SK-N-SH (cell line): ENCODE measurements at regions not wholly inside any gene's neighbourhood (a gene's known extent, or its start where the extent isn't known, plus 50 kb on each side); places are given as distances from the start of the nearest gene placed in this dataset.

Source experiments
- CTCF ChIA-PET: fragments of 300-600, 350-600 bp; formaldehyde crosslinking; extraction: SDS; loops from one replicate; lab custom pipeline; 2021; lab: Yijun Ruan, JAX
- POLR2A ChIA-PET: fragments of 350-600 bp; sonication (Branson Sonifier 250); formaldehyde crosslinking; extraction: SDS; loops from one replicate; lab custom pipeline; 2020; ENCODE audit warnings: antibody characterized with exemption, inconsistent platforms; lab: Yijun Ruan, JAX
- DNase-seq: peaks from one replicate; pipeline ENCODE4 v3.0.0; 2012
- H2AFZ ChIP-seq: fragments of 200-600 bp; sonication (generic); 2 replicates; pipeline ENCODE4 v1.8.1; 2016; ENCODE audit warnings: antibody characterized with exemption, mild to moderate bottlenecking, low read depth
- H3F3A ChIP-seq: fragments of 200-600 bp; sonication (generic); replicated peaks from 2 replicates; pipeline ENCODE3; 2016; ENCODE audit warnings: antibody characterized with exemption, mild to moderate bottlenecking; ENCODE audit not compliant: insufficient read depth
- H3K27ac ChIP-seq, 2 experiments: fragments of 200-500 bp in 1 of 2; fragments of 200-600 bp in 1 of 2; sonication (Bioruptor generic) in 1 of 2; sonication (generic), shearing (Covaris generic) in 1 of 2; 2 replicates each; pipeline versions ENCODE4 v1.5.1 to v1.6.1; 2014 to 2016; ENCODE audit warnings: low read depth in 2 of 2, inconsistent platforms in 1 of 2, low read length in 1 of 2, mild to moderate bottlenecking in 1 of 2, mixed read lengths in 1 of 2
- H3K27me3 ChIP-seq: fragments of 200-600 bp; sonication (generic), shearing (Covaris generic); 2 replicates; pipeline ENCODE4 v1.6.1; 2016; ENCODE audit warnings: mixed run types; ENCODE audit not compliant: insufficient read depth
- H3K36me3 ChIP-seq, 2 experiments: fragments of 200-500 bp in 1 of 2; fragments of 200-600 bp in 1 of 2; sonication (Bioruptor generic) in 1 of 2; sonication (generic) in 1 of 2; replicated peaks in 1 of 2; 2 replicates each; pipeline versions ENCODE3 to v1.5.1; 2014 to 2016; ENCODE audit warnings: low read length in 1 of 2, mild to moderate bottlenecking in 1 of 2; ENCODE audit not compliant: insufficient read depth in 2 of 2, control insufficient read depth in 1 of 2
- H3K4me1 ChIP-seq, 2 experiments: fragments of 200-500 bp in 1 of 2; fragments of 200-600 bp in 1 of 2; sonication (Bioruptor generic) in 1 of 2; sonication (generic), shearing (Covaris generic) in 1 of 2; 2 replicates each; pipeline versions ENCODE4 v1.5.1 to v1.6.1; 2014 to 2016; ENCODE audit warnings: low read depth in 1 of 2, low read length in 1 of 2, mixed run types in 1 of 2; ENCODE audit not compliant: insufficient read depth in 2 of 2, control insufficient read depth in 1 of 2
- H3K4me2 ChIP-seq: fragments of 200-600 bp; sonication (generic), shearing (Covaris generic); 2 replicates; pipeline ENCODE4 v1.6.1; 2017; ENCODE audit warnings: mixed run types
- H3K4me3 ChIP-seq, 2 experiments: fragments of 200-500 bp in 1 of 2; fragments of 200-600 bp in 1 of 2; sonication (Bioruptor generic) in 1 of 2; sonication (generic), shearing (Covaris generic) in 1 of 2; 2 replicates each; pipeline versions ENCODE4 v1.5.1 to v1.8.1; 2014 to 2016; ENCODE audit warnings: low read depth in 2 of 2, inconsistent platforms in 1 of 2, low read length in 1 of 2, mild to moderate bottlenecking in 1 of 2, mixed read lengths in 1 of 2, moderate library complexity in 1 of 2
- H3K79me2 ChIP-seq: fragments of 200-600 bp; sonication (generic); 2 replicates; pipeline ENCODE4 v1.8.1; 2017; ENCODE audit warnings: mild to moderate bottlenecking; ENCODE audit not compliant: insufficient read depth
- H3K9ac ChIP-seq: fragments of 200-600 bp; sonication (generic); 2 replicates; pipeline ENCODE4 v1.6.1; 2017; ENCODE audit warnings: mixed run types
- H3K9me2 ChIP-seq: fragments of 200-600 bp; sonication (generic); 2 replicates; pipeline ENCODE4 v1.6.1; 2017; ENCODE audit warnings: mixed run types
- H3K9me3 ChIP-seq: fragments of 200-600 bp; sonication (generic); 2 replicates; pipeline ENCODE4 v1.6.1; 2017; ENCODE audit warnings: mixed run types, mild to moderate bottlenecking, moderate library complexity
- H4K20me1 ChIP-seq: fragments of 200-600 bp; sonication (generic); 2 replicates; pipeline ENCODE4 v1.6.1; 2017; ENCODE audit warnings: mild to moderate bottlenecking, mixed run types; ENCODE audit not compliant: insufficient read depth
- FOSL2 ChIP-seq: IDR thresholded peaks from 2 replicates; pipeline ENCODE4 v1.4.0; 2012; ENCODE audit warnings: low read depth, mild to moderate bottlenecking, moderate library complexity, borderline replicate concordance
- FOXM1 ChIP-seq: IDR thresholded peaks from 2 replicates; pipeline ENCODE4 v1.4.0; 2012; ENCODE audit warnings: low read depth, mild to moderate bottlenecking
- POLR2AphosphoS5 ChIP-seq: IDR thresholded peaks from 2 replicates; pipeline ENCODE4 v1.6.1; 2012; ENCODE audit warnings: low read depth, low read length
- RAD21 ChIP-seq: IDR thresholded peaks from 2 replicates; pipeline ENCODE4 v1.6.1; 2012; ENCODE audit warnings: mild to moderate bottlenecking, low read length
- RCOR1 ChIP-seq: fragments of 150-350 bp; IDR thresholded peaks from 2 replicates; pipeline ENCODE4 v1.6.1; 2017; ENCODE audit warnings: antibody characterized with exemption, low read length
- SIN3A ChIP-seq: IDR thresholded peaks from 2 replicates; pipeline ENCODE4 v1.6.1; 2012; ENCODE audit warnings: low read depth, mild to moderate bottlenecking, low read length, moderate library complexity, borderline replicate concordance
- TCF12 ChIP-seq: IDR thresholded peaks from 2 replicates; pipeline ENCODE4 v1.4.0; 2012
- TEAD4 ChIP-seq: IDR thresholded peaks from 2 replicates; pipeline ENCODE4 v1.4.0; 2012; ENCODE audit warnings: mild to moderate bottlenecking, borderline replicate concordance; ENCODE audit not compliant: insufficient read depth
- WGBS: methylation state at CpG from one replicate; pipeline ENCODE4 v1.1.6; 2017; ENCODE audit warnings: low lambda C conversion rate; 5-methylcytosine and 5-hydroxymethylcytosine counted together
- TF ChIP-seq, protein P1 (sequence below): IDR thresholded peaks from 2 replicates; pipeline ENCODE4 v1.4.0; 2012; ENCODE audit warnings: low read depth
- TF ChIP-seq, protein P2 (sequence below): IDR thresholded peaks from 2 replicates; pipeline ENCODE4 v1.4.0; 2012; ENCODE audit warnings: low read depth, borderline replicate concordance
- TF ChIP-seq, protein P3 (sequence below): IDR thresholded peaks from 2 replicates; pipeline ENCODE4 v1.6.1; 2012; ENCODE audit warnings: mild to moderate bottlenecking, low read depth, low read length, moderate library complexity
- TF ChIP-seq, protein P4 (sequence below): fragments of 200-600 bp; sonication (generic); IDR thresholded peaks from 2 replicates; pipeline ENCODE4 v1.6.1; 2017; ENCODE audit warnings: antibody characterized with exemption, mild to moderate bottlenecking, moderate library complexity
- TF ChIP-seq, protein P5 (sequence below): fragments of 150-350 bp; IDR thresholded peaks from 2 replicates; pipeline ENCODE4 v1.6.1; 2017; ENCODE audit warnings: antibody characterized with exemption, low read length, low read depth, borderline replicate concordance

DNA sequence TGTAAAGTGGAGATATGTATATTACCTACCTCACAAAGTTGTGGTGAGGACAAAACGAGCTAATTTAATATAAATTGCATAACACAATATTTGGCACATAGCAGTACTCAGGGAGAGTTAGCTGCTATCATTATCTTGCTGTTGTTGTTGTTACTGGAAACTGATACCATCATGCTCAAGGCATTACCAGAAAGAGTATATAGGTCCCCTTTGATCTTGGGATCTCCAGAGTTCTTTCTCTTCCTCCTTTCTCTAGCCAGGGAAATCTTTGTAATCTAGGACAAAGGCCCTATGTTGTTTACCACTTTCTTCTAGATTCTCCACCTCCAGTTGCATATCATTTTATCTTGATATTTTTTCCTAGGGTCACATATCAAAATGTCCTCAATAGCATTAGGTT is 114.8 kb upstream of the RASA1 start (continued):
- TF ChIP-seq, protein P1, sequence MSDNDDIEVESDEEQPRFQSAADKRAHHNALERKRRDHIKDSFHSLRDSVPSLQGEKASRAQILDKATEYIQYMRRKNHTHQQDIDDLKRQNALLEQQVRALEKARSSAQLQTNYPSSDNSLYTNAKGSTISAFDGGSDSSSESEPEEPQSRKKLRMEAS, result no peak
- TF ChIP-seq RCOR1 (no peak), TEAD4 (no peak)
- TF ChIP-seq, protein P2, sequence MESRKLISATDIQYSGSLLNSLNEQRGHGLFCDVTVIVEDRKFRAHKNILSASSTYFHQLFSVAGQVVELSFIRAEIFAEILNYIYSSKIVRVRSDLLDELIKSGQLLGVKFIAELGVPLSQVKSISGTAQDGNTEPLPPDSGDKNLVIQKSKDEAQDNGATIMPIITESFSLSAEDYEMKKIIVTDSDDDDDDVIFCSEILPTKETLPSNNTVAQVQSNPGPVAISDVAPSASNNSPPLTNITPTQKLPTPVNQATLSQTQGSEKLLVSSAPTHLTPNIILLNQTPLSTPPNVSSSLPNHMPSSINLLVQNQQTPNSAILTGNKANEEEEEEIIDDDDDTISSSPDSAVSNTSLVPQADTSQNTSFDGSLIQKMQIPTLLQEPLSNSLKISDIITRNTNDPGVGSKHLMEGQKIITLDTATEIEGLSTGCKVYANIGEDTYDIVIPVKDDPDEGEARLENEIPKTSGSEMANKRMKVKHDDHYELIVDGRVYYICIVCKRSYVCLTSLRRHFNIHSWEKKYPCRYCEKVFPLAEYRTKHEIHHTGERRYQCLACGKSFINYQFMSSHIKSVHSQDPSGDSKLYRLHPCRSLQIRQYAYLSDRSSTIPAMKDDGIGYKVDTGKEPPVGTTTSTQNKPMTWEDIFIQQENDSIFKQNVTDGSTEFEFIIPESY, result no peak
- TF ChIP-seq, protein P3, sequence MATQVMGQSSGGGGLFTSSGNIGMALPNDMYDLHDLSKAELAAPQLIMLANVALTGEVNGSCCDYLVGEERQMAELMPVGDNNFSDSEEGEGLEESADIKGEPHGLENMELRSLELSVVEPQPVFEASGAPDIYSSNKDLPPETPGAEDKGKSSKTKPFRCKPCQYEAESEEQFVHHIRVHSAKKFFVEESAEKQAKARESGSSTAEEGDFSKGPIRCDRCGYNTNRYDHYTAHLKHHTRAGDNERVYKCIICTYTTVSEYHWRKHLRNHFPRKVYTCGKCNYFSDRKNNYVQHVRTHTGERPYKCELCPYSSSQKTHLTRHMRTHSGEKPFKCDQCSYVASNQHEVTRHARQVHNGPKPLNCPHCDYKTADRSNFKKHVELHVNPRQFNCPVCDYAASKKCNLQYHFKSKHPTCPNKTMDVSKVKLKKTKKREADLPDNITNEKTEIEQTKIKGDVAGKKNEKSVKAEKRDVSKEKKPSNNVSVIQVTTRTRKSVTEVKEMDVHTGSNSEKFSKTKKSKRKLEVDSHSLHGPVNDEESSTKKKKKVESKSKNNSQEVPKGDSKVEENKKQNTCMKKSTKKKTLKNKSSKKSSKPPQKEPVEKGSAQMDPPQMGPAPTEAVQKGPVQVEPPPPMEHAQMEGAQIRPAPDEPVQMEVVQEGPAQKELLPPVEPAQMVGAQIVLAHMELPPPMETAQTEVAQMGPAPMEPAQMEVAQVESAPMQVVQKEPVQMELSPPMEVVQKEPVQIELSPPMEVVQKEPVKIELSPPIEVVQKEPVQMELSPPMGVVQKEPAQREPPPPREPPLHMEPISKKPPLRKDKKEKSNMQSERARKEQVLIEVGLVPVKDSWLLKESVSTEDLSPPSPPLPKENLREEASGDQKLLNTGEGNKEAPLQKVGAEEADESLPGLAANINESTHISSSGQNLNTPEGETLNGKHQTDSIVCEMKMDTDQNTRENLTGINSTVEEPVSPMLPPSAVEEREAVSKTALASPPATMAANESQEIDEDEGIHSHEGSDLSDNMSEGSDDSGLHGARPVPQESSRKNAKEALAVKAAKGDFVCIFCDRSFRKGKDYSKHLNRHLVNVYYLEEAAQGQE, result no peak
- TF ChIP-seq, protein P4, sequence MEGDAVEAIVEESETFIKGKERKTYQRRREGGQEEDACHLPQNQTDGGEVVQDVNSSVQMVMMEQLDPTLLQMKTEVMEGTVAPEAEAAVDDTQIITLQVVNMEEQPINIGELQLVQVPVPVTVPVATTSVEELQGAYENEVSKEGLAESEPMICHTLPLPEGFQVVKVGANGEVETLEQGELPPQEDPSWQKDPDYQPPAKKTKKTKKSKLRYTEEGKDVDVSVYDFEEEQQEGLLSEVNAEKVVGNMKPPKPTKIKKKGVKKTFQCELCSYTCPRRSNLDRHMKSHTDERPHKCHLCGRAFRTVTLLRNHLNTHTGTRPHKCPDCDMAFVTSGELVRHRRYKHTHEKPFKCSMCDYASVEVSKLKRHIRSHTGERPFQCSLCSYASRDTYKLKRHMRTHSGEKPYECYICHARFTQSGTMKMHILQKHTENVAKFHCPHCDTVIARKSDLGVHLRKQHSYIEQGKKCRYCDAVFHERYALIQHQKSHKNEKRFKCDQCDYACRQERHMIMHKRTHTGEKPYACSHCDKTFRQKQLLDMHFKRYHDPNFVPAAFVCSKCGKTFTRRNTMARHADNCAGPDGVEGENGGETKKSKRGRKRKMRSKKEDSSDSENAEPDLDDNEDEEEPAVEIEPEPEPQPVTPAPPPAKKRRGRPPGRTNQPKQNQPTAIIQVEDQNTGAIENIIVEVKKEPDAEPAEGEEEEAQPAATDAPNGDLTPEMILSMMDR, result no peak

DNA sequence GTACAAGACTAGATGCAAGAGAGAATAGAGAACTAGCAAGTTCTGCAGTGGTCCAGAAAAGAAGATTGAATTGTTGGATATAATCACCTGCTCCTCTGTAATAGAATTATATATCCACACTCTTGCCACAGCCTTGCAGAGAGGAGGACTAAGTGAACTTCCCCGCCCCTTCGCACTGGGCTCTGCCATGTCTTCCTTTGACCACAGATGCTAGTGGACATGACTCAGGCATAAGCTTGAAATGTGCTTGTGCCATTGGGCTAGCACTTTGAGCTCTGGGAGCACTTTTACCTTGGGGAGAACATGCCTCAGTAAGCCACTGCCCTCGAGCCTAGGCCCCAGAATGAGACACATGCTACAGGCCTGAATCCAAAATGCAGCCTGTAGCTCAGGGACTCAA is 113.5 kb upstream of the RASA1 start:
- Histone ChIP-seq H3K9ac (no peak overlapping the region), H3F3A (peaks cover 18% of the 10 kb centered on the region)
- WGBS, result 86% methylated on average over 3 of the region's 3 CpGs
- TF ChIP-seq SIN3A (no peak), POLR2AphosphoS5 (no peak), FOSL2 (no peak), RAD21 (no peak), TCF12 (no peak), FOXM1 (no peak)
- TF ChIP-seq, protein P5, sequence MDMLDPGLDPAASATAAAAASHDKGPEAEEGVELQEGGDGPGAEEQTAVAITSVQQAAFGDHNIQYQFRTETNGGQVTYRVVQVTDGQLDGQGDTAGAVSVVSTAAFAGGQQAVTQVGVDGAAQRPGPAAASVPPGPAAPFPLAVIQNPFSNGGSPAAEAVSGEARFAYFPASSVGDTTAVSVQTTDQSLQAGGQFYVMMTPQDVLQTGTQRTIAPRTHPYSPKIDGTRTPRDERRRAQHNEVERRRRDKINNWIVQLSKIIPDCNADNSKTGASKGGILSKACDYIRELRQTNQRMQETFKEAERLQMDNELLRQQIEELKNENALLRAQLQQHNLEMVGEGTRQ, result no peak
- TF ChIP-seq, all 33 proteins: peak for 0
- no peak for DNase-seq
- Histone ChIP-seq H3K4me2 (no peak overlapping the region), H3K9me3 (no peaks in the 10 kb centered on the region), H2AFZ (no peak overlapping the region), H3K9me2 (no peaks in the 10 kb centered on the region), H4K20me1 (no peaks in the 10 kb centered on the region), H3K4me3 (no peak overlapping the region), H3K36me3 (no peaks in the 10 kb centered on the region), H3K27me3 (no peaks in the 10 kb centered on the region), H3K79me2 (no peaks in the 10 kb centered on the region), H3K27ac (no peak overlapping the region), H3K4me1 (peaks cover 0 to 7% of the 10 kb centered on the region in 2 experiments; a peak in 3 of 4 replicates)
- ChIA-PET CTCF (no interaction called here), POLR2A (no interaction called here)
